Breast epithelium (tissue), 4 donors: ENCODE measurements at regions not wholly inside any gene's neighbourhood (a gene's known extent, or its start where the extent isn't known, plus 50 kb on each side); places are given as distances from the start of the nearest gene placed in this dataset.

Experiments used
- DNase-seq, 2 donors: peaks; one replicate each; pipeline ENCODE4 v3.0.0-alpha.2; 2019; ENCODE audit warnings: low spot score in 2 of 2
- H3K27ac ChIP-seq, 2 donors: fragments of 200-600 bp; sonication (generic) in 1 of 2; one replicate each; pipeline ENCODE4 v1.5.1; 2016 to 2019; ENCODE audit warnings: mild to moderate bottlenecking in 1 of 2
- H3K27me3 ChIP-seq, 2 donors: fragments of 200-600 bp; sonication (generic) in 1 of 2; one replicate each; pipeline versions ENCODE4 v1.5.1 to v1.6.0; 2017 to 2019; ENCODE audit warnings: control low read depth in 1 of 2, mild to moderate bottlenecking in 1 of 2
- H3K36me3 ChIP-seq: fragments of 200-600 bp; one replicate; pipeline ENCODE4 v1.5.1; 2019
- H3K4me1 ChIP-seq, 2 donors: fragments of 200-600 bp; sonication (generic); one replicate each; pipeline ENCODE4 v1.5.1; 2016 to 2019; ENCODE audit warnings: control low read depth in 1 of 2
- H3K4me3 ChIP-seq, 3 donors: fragments of 200-600 bp; sonication (generic); 1 replicate in 2 of 3; 2 replicates in 1 of 3; pipeline ENCODE4 v1.5.1; 2016 to 2019; ENCODE audit warnings: mild to moderate bottlenecking in 3 of 3, moderate library complexity in 2 of 3
- H3K9me3 ChIP-seq, 2 donors: fragments of 200-600 bp; sonication (generic) in 1 of 2; one replicate each; pipeline ENCODE4 v1.5.1; 2016 to 2019; ENCODE audit warnings: control low read depth in 1 of 2
- CTCF ChIP-seq, 3 donors: fragments of 450-650 bp; IDR thresholded peaks; one replicate each; pipeline ENCODE4 v1.5.1; 2016 to 2017; ENCODE audit warnings: antibody characterized with exemption in 3 of 3, mild to moderate bottlenecking in 3 of 3, moderate library complexity in 3 of 3
- POLR2A ChIP-seq: fragments of 450-650 bp; IDR thresholded peaks from one replicate; pipeline ENCODE4 v1.6.1; 2016; ENCODE audit warnings: antibody characterized with exemption, mild to moderate bottlenecking, moderate library complexity
- POLR2AphosphoS5 ChIP-seq, 3 donors: sonication (generic); formaldehyde crosslinking; IDR thresholded peaks; one replicate each; pipeline ENCODE4 v1.6.1; 2017; ENCODE audit warnings: antibody characterized with exemption in 3 of 3
- intact Hi-C: fragments of 100-400 bp; cut with DNase I; formaldehyde crosslinking; loops from one replicate; pipeline ENCODE4 v1.15.1; 2023; ENCODE audit warnings: low total_unique reads

DNA sequence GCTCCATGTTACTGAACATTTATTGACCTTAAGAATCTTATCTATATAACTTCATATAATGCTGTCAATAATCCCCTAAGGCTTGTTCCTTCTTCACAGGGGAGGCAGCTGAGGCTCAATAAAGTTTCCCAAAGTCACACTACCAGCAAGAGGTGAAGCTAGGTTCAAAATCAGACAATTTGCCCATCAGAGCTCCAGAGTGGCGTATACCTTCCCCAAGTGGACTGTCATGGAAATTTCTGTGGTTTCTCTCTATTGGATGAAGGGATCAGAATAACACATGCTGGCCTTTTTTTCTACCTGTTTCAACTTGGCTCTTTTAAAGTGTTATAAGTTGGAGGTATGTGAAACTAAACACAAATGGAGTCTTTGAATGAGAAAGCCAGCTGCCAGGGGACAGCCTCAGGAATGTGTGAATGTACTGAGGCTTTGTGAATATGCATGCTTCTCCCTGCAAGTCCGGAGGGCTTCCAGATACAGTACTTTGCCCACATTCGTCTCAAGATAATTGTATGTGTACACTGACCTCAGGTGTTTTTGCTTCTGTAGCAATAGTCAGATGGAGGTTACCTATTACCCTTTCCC, 656.3 kb upstream of the CELF2 start:
- no peak for DNase-seq
- Histone ChIP-seq H3K4me3 (no peak overlapping the region), H3K36me3 (no peaks in the 10 kb centered on the region), H3K4me1 (no peaks in the 10 kb centered on the region), H3K9me3 (no peaks in the 10 kb centered on the region), H3K27me3 (no peaks in the 10 kb centered on the region), H3K27ac (no peak overlapping the region)
- no peak for TF ChIP-seq CTCF (IDR thresholded peaks at IDR 0.05)
- TF ChIP-seq POLR2AphosphoS5 (IDR thresholded peaks at IDR 0.05), result no peak
- no peak for TF ChIP-seq POLR2A
- intact Hi-C loops, result no loop called here

GRCh38 chr10:10362800-10363199, 654.9 kb upstream of the CELF2 start:
- TF ChIP-seq POLR2A (no peak), POLR2AphosphoS5 (IDR thresholded peaks at IDR 0.05) (no peak), CTCF (IDR thresholded peaks at IDR 0.05) (no peak)
- DNase-seq, result no peak
- Histone ChIP-seq H3K4me3 (no peak overlapping the region), H3K4me1 (no peaks in the 10 kb centered on the region), H3K27me3 (no peaks in the 10 kb centered on the region), H3K9me3 (no peaks in the 10 kb centered on the region), H3K36me3 (no peaks in the 10 kb centered on the region), H3K27ac (no peak overlapping the region)
- intact Hi-C loops, result no loop called here

- Histone ChIP-seq H3K36me3 (no peaks in the 10 kb centered on the region), H3K4me1 (no peaks in the 10 kb centered on the region), H3K27me3 (no peaks in the 10 kb centered on the region), H3K9me3 (no peaks in the 10 kb centered on the region), H3K27ac (no peak overlapping the region), H3K4me3 (no peak overlapping the region)
- no peak for TF ChIP-seq POLR2A
- no peak for TF ChIP-seq POLR2AphosphoS5 (IDR thresholded peaks at IDR 0.05)
- no peak for TF ChIP-seq CTCF (IDR thresholded peaks at IDR 0.05)
- DNase-seq, result no peak
- intact Hi-C loops, result no loop called here
Observed at GRCh38 chr10:10363217-10363616, 654.5 kb upstream of the CELF2 start.

- TF ChIP-seq CTCF (IDR thresholded peaks at IDR 0.05) (no peak), POLR2A (no peak), POLR2AphosphoS5 (IDR thresholded peaks at IDR 0.05) (no peak)
- intact Hi-C loops, result no loop called here
- Histone ChIP-seq H3K27me3 (no peaks in the 10 kb centered on the region), H3K4me3 (no peak overlapping the region), H3K9me3 (no peaks in the 10 kb centered on the region), H3K27ac (no peak overlapping the region), H3K4me1 (no peaks in the 10 kb centered on the region), H3K36me3 (no peaks in the 10 kb centered on the region)
- no peak for DNase-seq
Observed at GRCh38 chr10:10364902-10365301, 652.8 kb upstream of the CELF2 start.

DNA sequence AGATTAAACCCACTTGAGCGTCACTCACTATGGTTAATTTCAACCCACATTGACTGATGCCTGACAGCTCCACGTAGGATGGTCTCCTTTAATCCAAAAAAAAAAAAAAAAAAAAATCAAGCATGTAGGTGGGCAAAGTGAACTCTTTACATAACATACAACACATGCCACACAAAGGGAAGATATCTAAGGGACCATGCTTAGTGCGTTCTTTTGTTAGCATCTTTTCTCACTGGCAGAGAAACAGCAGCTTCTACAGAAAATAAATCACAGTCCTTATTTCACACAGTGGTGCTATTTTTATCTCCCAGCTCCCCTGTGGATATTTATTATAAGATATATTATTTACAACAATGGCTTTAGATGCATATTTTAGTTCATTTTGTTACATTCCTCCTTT, 652.0 kb upstream of the CELF2 start:
- TF ChIP-seq POLR2AphosphoS5 (IDR thresholded peaks at IDR 0.05), result no peak
- TF ChIP-seq POLR2A, result no peak
- no peak for TF ChIP-seq CTCF (IDR thresholded peaks at IDR 0.05)
- Histone ChIP-seq H3K4me3 (no peak overlapping the region), H3K9me3 (no peaks in the 10 kb centered on the region), H3K27me3 (no peaks in the 10 kb centered on the region), H3K36me3 (no peaks in the 10 kb centered on the region), H3K4me1 (no peaks in the 10 kb centered on the region), H3K27ac (no peak overlapping the region)
- DNase-seq, result no peak
- intact Hi-C loops, result no loop called here
